GM19238 (cell line): ENCODE measurements at regions not wholly inside any gene's neighbourhood (a gene's known extent, or its start where the extent isn't known, plus 50 kb on each side); places are given as distances from the start of the nearest gene placed in this dataset.
"Not testable (repeated sequence)": the region's sequence is repeated elsewhere in the genome, so short reads cannot be mapped to it uniquely, and the experiment has no call there.

Source experiments
- DNase-seq: peaks from one replicate; pipeline ENCODE4 v3.0.0; 2011; ENCODE audit warnings: low spot score; ENCODE audit not compliant: insufficient read length

- no peak for DNase-seq
Observed at GRCh38 chr20:12435268-12435667, 517.6 kb downstream of the BTBD3 start.

- DNase-seq: no peak
Observed at GRCh38 chr20:12453711-12454110, 536.0 kb downstream of the BTBD3 start.

GRCh38 chr20:12455148-12455547 is 537.5 kb downstream of the BTBD3 start:
- no peak for DNase-seq

DNA sequence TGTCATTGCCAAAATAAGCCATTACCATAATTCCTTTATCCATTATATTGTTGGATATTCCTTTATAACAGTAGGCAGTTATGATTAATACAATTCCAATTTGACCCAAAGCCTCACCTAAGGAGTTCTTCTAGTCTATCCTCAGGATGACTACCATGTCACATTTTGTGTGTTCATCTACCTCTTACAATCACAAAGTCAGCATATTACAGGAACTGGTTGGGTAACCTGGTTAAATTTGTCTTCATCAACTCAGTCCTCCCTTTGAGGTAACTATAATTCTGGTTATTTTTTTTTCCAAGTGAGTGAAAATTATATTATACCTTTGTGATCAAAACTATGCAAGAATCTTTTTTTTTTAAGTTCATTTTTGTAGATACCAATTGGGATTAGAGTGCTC is 540.5 kb downstream of the BTBD3 start:
- no peak for DNase-seq

DNA sequence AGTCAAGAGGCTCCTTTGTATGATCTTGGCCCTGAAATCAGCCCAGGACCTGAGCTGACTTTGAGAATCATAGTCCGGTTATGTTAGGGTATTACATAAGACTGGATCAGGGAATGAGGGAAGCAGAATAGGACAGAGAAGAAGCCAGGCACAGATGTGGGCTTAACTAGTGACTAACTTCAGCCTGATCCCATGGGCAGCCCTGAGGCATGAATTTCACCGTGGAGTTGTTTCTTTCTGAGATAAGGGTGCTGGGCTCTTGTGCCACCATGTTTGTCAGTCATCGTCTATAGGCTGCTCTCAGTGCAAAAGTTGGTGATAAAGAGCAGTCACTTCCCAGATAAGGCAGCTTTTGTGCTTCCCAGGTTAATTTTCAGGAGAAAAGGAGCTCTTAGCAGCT is 544.7 kb upstream of the SPTLC3 start:
- DNase-seq: no peak

DNA sequence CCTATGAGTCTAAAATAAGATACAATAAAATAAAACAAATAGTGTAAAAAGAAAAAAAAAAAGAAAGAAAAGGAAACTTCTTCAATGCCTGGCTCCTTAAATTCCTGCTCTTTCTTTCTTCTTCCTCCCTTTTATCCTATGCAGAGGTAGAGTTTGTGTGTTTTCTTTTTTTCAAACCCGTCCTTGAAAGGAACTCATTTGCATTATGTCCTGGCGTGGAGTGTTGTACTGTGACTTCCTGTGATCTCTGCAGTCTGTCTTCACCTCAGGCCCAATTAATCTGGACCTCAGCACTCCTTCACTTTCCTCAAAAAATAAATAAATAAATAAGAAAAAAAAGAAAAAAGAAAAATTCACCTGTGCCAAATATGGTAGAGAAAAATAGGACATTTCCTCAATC is 541.9 kb upstream of the SPTLC3 start:
- DNase-seq: no peak

GRCh38 chr20:12467758-12468157 is 541.0 kb upstream of the SPTLC3 start:
- DNase-seq: no peak

DNA sequence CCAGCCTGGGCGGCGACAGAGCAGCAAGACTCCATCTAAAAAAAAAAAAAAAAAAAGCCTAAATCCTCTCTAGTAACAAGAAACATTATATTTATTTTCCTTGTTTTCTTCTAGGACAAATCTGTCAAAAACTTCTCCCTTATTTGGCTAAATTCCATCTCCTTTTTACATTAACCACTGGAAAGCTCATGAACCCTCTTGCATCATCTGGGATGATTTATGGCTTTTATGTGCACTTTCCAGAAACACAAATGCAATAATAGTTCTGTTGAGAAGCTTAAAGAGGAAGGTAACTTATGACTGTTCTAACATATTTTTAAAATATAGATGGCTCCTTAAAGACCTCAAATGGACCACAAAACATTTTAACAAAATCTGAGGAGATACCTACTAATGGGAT is 526.1 kb upstream of the SPTLC3 start:
- DNase-seq: no peak

GRCh38 chr20:12502443-12502842 is 506.3 kb upstream of the SPTLC3 start:
- DNase-seq: no peak

DNA sequence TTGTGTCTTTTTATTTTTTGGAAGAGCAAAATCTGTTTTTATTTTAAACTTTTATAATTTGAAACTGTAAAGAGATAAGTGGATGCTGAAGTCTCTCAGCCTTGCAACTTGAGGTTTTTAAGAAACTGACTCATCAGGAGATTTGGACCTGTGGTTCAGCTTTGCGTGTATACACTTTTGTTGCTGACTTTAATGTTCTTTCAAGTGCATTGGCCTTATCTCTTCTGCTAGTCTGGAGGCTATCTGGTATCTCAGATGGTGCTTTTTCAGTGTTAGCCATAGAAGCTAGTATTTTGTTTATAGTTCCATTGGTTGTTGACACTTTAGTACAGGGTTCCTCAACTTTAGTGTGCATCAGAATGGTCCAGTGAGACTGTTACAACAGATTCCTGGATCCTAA is 504.0 kb upstream of the SPTLC3 start:
- no peak for DNase-seq

DNA sequence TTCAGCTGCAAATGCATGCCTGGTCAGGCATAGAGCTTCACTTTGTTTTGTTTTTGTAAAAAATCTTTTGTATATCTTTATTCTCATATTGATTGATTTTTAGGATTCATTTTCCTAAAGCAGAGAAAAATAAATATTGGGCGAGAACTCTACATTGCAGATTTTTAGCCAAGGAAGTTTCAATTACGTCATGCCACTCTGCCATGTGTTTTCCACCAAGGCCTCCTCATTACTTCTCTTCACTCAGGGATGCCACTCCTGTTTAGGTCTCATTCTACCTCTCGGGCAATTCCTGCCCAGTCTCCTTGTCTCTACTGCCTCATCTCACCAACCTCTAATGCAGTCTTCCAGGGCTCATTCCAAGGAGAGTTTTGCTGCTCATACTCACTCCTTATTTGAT is 497.3 kb upstream of the SPTLC3 start:
- DNase-seq: no peak

DNA sequence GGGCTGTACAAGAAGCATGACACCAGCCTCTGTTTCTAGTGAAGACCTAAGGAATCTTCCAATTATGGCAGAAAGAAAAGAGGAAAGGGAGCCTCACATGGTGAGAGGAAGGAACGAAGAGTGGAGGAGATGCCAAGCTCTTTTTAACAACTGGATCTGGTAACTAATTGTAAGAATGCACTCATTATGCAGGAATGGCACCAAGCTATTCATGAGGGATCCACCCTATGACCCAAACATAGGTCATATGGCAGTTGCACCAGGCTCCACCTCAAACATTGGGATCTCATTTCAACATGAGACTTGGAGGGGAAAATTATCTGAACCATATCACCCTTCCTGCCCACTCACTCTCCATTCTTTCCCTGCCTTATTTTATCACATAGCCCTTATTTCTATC is 496.0 kb upstream of the SPTLC3 start:
- no peak for DNase-seq

DNA sequence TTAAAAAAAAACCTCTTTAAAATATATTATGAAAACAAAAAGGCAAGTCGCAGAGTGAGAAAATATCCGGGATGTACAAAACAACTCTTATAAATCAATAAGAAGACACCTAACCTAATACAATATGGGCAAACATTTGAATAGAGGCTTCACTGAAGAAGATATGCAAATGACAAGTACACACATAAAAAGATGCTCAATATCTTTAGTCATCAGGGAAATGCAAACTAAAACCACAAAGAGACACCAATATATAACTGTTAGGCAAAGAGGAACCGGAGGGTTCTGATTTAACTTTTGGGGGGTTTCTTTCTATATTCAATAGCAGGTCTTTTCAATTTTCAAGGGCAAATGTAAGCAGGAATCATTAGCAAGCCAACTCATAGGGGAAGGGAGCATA is 480.7 kb upstream of the SPTLC3 start:
- no peak for DNase-seq

- DNase-seq: no peak
Observed at GRCh38 chr20:12528591-12529041, 480.2 kb upstream of the SPTLC3 start.

- DNase-seq: no peak
Observed at GRCh38 chr20:12531626-12532025, 477.1 kb upstream of the SPTLC3 start.

GRCh38 chr20:12535316-12535715 is 473.5 kb upstream of the SPTLC3 start:
- DNase-seq: no peak

GRCh38 chr20:12535770-12536169 is 473.0 kb upstream of the SPTLC3 start:
- DNase-seq: no peak

GRCh38 chr20:12554426-12554825 is 454.3 kb upstream of the SPTLC3 start:
- DNase-seq: no peak

DNA sequence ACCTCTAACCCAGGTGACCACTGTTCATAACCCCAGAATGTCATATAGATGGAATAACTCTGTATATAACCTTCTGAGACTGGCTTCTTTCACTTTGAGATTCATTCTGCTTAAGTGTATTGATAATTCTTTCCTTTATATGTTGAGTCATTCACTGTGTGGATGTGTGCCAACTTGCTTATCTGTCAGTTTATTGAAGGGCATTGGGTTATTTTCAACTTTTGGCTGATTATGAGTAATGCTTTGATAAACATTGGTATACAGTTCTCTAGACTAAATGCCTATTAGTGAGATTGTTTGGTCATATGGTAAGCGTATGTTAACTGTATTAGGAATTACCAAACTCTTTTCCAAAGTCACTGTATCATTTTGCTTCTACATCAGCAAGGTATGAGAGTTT is 453.4 kb upstream of the SPTLC3 start:
- DNase-seq: no peak

DNA sequence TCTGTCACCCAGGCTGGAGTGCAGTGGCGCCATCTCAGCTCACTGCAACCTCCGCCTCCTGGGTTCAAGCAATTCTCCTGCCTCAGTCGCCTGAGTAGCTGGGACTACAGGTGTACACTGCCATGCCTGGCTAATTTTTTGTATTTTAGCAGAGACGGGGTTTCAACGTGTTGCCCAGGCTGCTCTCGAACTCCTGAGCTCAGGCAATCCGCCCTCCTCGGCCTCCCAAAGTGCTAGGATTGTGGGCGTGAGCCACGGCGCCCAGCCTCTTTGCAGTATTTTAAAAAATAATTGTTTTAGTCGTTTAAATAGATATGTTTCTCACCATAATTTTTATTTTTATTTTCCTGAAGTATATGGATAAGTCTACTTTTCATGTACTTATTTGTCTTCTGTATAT is 452.9 kb upstream of the SPTLC3 start:
- DNase-seq: not testable (repeated sequence)

DNA sequence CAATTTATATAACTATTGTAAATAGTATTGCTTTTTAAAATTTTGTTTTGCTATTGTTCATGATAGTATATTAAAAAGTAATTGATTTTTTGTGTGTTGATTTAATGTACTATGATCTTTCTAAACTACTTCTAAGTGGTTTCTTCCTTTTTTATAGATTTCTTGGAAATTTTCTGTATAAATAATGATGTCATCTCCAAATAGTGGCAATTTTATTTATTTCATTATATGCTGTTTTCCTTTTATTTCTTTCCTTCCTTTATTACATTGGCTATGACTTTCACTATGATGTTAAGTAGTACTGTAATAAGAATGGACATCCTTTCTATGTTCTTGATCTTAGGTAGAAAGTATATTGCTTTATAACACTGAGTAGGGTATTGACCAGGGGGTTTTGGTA is 451.5 kb upstream of the SPTLC3 start:
- no peak for DNase-seq

GRCh38 chr20:12564979-12565378 is 443.8 kb upstream of the SPTLC3 start:
- no peak for DNase-seq

DNA sequence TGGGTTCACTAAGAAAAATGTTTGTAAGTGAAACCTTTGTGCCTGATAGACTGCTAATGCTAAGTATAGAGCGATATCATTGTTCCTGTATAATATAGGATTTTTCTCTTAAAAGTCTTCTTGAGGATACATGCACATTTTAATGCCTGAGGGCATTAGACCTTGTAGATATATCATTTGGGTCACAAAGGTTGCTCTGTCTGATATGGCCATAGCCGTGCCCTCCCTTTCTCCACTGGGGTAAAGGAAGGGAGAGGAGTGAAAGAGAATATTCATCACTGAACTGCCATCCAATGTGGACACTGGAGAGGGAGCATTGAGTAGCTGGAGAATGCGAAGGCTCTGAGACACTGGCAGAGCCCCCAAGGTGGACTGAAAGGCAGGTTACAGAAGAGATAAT is 442.2 kb upstream of the SPTLC3 start:
- DNase-seq: no peak

- DNase-seq: no peak
Observed at GRCh38 chr20:12570371-12570770, 438.4 kb upstream of the SPTLC3 start.
